A549 (cell line): ENCODE measurements at regions not wholly inside any gene's neighbourhood (a gene's known extent, or its start where the extent isn't known, plus 50 kb on each side); places are given as distances from the start of the nearest gene placed in this dataset.

Source experiments
- CTCF ChIP-seq: fragments of >200 bp; sonication (Bioruptor Twin); formaldehyde crosslinking; IDR thresholded peaks from 3 replicates; pipeline ENCODE4 v1.5.1; 2016
- ELK1 ChIP-seq: fragments of 150-350 bp; IDR thresholded peaks from 2 replicates; pipeline ENCODE4 v1.6.1; 2014; ENCODE audit warnings: low read depth, mild to moderate bottlenecking, low read length
- ESRRA ChIP-seq: fragments of 150-350 bp; IDR thresholded peaks from 2 replicates; pipeline ENCODE4 v1.6.1; 2014; ENCODE audit warnings: mild to moderate bottlenecking, low read length, borderline replicate concordance
- KDM1A ChIP-seq: fragments of 200-600 bp; sonication (generic); IDR thresholded peaks from 2 replicates; pipeline ENCODE4 v1.6.1; 2016; ENCODE audit warnings: low read depth, mild to moderate bottlenecking
- MAZ ChIP-seq: fragments of 150-350 bp; IDR thresholded peaks from 2 replicates; pipeline ENCODE4 v1.6.1; 2014; ENCODE audit warnings: antibody characterized with exemption, low read depth, low read length, borderline replicate concordance
- MYC ChIP-seq: IDR thresholded peaks from 2 replicates; pipeline ENCODE4 v1.6.1; 2012; ENCODE audit warnings: mild to moderate bottlenecking, inconsistent platforms, low read length, improper control_type of control experiment, borderline replicate concordance
- PBX3 ChIP-seq: IDR thresholded peaks from 2 replicates; pipeline ENCODE4 v1.6.1; 2012
- POLR2A ChIP-seq: IDR thresholded peaks from 2 replicates; pipeline ENCODE4 v1.6.1; 2012; ENCODE audit warnings: mild to moderate bottlenecking, low read length
- RAD21 ChIP-seq, 2 experiments: fragments of >200 bp in 1 of 2; sonication (Bioruptor Twin) in 1 of 2; formaldehyde crosslinking in 1 of 2; IDR thresholded peaks in 1 of 2; conservative IDR thresholded peaks in 1 of 2; 2 replicates in 1 of 2; 3 replicates in 1 of 2; pipeline ENCODE4 v1.6.1; 2012 to 2018; ENCODE audit warnings: inconsistent platforms in 1 of 2
- RCOR1 ChIP-seq: fragments of 150-350 bp; IDR thresholded peaks from 2 replicates; pipeline ENCODE4 v1.6.1; 2014; ENCODE audit warnings: antibody characterized with exemption, low read length, low read depth

- TF ChIP-seq ESRRA (no peak), CTCF (no peak), POLR2A (no peak), MAZ (no peak), MYC (no peak), RCOR1 (no peak), KDM1A (no peak), ELK1 (no peak), RAD21 (conservative IDR thresholded peaks at IDR 0.05 in 1 of 2, IDR thresholded peaks at IDR 0.05 in 1 of 2) (no peak), PBX3 (no peak)
These were observed 347.4 kb downstream of the PDCD6IP start for GRCh38 chr3:34145796-34146195.
